GM12878 (cell line): ENCODE measurements at regions not wholly inside any gene's neighbourhood (a gene's known extent, or its start where the extent isn't known, plus 50 kb on each side); places are given as distances from the start of the nearest gene placed in this dataset.

ENCODE experiments used
- ATAC-seq: fragments of 200-7000 bp; cut with Tn5 transposase; 3 replicates; pipeline ENCODE4 v1.9.1; 2020; ENCODE audit warnings: mild to moderate bottlenecking, moderate library complexity
- BruUV-seq: library from RNA; stranded (reverse); fragments of 400-500 nt; replicated peaks from 2 replicates; lab custom pipeline; 2021; lab: Mats Ljungman, UMichigan
- CTCF ChIA-PET: fragments of 300-600 bp; sonication (Branson Sonifier 250); formaldehyde crosslinking; extraction: SDS; loops from one replicate; lab custom pipeline; 2021; ENCODE audit warnings: inconsistent platforms; lab: Yijun Ruan, JAX
- POLR2A ChIA-PET: fragments of 350-600 bp; formaldehyde crosslinking; extraction: SDS; loops from one replicate; lab custom pipeline; 2021; ENCODE audit warnings: inconsistent platforms; lab: Charles Lee
- RAD21 ChIA-PET: fragments of 300-600 bp; sonication (Branson Sonifier 250); formaldehyde crosslinking; loops from one replicate; lab custom pipeline; 2023; ENCODE audit warnings: antibody characterized with exemption; ENCODE audit not compliant: unreplicated experiment; lab: Charles Lee
- SMC1A ChIA-PET: fragments of 300-600 bp; sonication (Branson Sonifier 250); formaldehyde crosslinking; loops from one replicate; lab custom pipeline; 2023; ENCODE audit not compliant: unreplicated experiment, uncharacterized antibody; lab: Charles Lee
- DNase-seq: peaks from one replicate; pipeline ENCODE4 v3.0.0-alpha.2; 2011; ENCODE audit warnings: low read depth, low spot score
- FAIRE-seq: peaks from 3 replicates; lab custom pipeline; 2011; peaks lifted over from hg19 to GRCh38; lab: Jason Lieb, UNC
- H2AFZ ChIP-seq: 2 replicates; pipeline ENCODE4 v1.6.0; 2011; ENCODE audit warnings: low read depth, low read length, control low read depth; ENCODE audit not compliant: control insufficient read depth
- H3K27ac ChIP-seq: 2 replicates; pipeline ENCODE4 v1.5.1; 2011; ENCODE audit warnings: control low read depth; ENCODE audit not compliant: control insufficient read depth, insufficient read depth
- H3K27me3 ChIP-seq, 2 experiments: replicated peaks in 1 of 2; 2 replicates each; pipeline versions ENCODE4 v1.6.0 to v1.6.1; 2011; ENCODE audit warnings: low read length in 1 of 2; ENCODE audit not compliant: control insufficient read depth in 2 of 2, insufficient read depth in 2 of 2
- H3K36me3 ChIP-seq, 2 experiments: 2 replicates each; pipeline ENCODE4 v1.5.1; 2011; ENCODE audit warnings: low read length in 1 of 2; ENCODE audit not compliant: control insufficient read depth in 2 of 2, insufficient read depth in 2 of 2
- H3K4me1 ChIP-seq: 2 replicates; pipeline ENCODE4 v1.6.1; 2011; ENCODE audit warnings: mild to moderate bottlenecking, low read length, moderate library complexity, mixed read lengths; ENCODE audit not compliant: control insufficient read depth, insufficient read depth
- H3K4me2 ChIP-seq: 2 replicates; pipeline ENCODE4 v1.6.0; 2011; ENCODE audit warnings: control low read depth; ENCODE audit not compliant: control insufficient read depth, insufficient read depth
- H3K4me3 ChIP-seq: fragments of 200-600 bp; sonication (generic); 2 replicates; pipeline ENCODE4 v1.5.1; 2016
- H3K79me2 ChIP-seq: 2 replicates; pipeline ENCODE4 v1.6.0; 2011; ENCODE audit warnings: low read length; ENCODE audit not compliant: control insufficient read depth, insufficient read depth
- H3K9ac ChIP-seq: 2 replicates; pipeline ENCODE4 v1.8.0; 2011; ENCODE audit warnings: low read length, control low read depth, mixed read lengths; ENCODE audit not compliant: control insufficient read depth, insufficient read depth
- H3K9me3 ChIP-seq: replicated peaks from 3 replicates; pipeline ENCODE4 v1.5.1; 2011; ENCODE audit warnings: mild to moderate bottlenecking, low read length; ENCODE audit not compliant: control insufficient read depth, insufficient read depth
- H4K20me1 ChIP-seq: 2 replicates; pipeline ENCODE4 v1.6.0; 2011; ENCODE audit not compliant: control insufficient read depth, insufficient read depth
- CEBPB ChIP-seq, 2 experiments: fragments of 150-350 bp in 1 of 2; IDR thresholded peaks; 2 replicates each; pipeline ENCODE4 v1.6.1; 2012 to 2014; ENCODE audit warnings: low read depth in 2 of 2, low read length in 2 of 2, borderline replicate concordance in 1 of 2, inconsistent platforms in 1 of 2
- CHD2 ChIP-seq: IDR thresholded peaks from 2 replicates; pipeline ENCODE4 v1.6.1; 2011; ENCODE audit warnings: low read depth, low read length, improper control_type of control experiment, borderline replicate concordance
- DPF2 ChIP-seq: fragments of 450-650 bp; IDR thresholded peaks from 2 replicates; pipeline ENCODE4 v1.6.1; 2017; ENCODE audit warnings: mild to moderate bottlenecking
- JUNB ChIP-seq: IDR thresholded peaks from 2 replicates; pipeline ENCODE4 v1.6.1; 2016; ENCODE audit warnings: antibody characterized with exemption, mild to moderate bottlenecking
- MYB ChIP-seq: fragments of 150-350 bp; IDR thresholded peaks from 2 replicates; pipeline ENCODE4 v1.6.1; 2014; ENCODE audit warnings: mild to moderate bottlenecking, low read depth, low read length, borderline replicate concordance
- NR2C2 ChIP-seq: IDR thresholded peaks from 2 replicates; pipeline ENCODE4 v1.6.1; 2011; ENCODE audit warnings: borderline replicate concordance, low read depth; ENCODE audit not compliant: control insufficient read depth, insufficient read length
- STAT3 ChIP-seq: IDR thresholded peaks from 2 replicates; pipeline ENCODE4 v1.6.1; 2011; ENCODE audit warnings: low read depth, low read length, improper control_type of control experiment
- TCF3 ChIP-seq: IDR thresholded peaks from 2 replicates; pipeline ENCODE4 v1.6.1; 2012; ENCODE audit warnings: low read depth, mild to moderate bottlenecking, low read length, borderline replicate concordance; ENCODE audit not compliant: insufficient read depth
- TCF7 ChIP-seq: IDR thresholded peaks from 2 replicates; pipeline ENCODE4 v1.6.1; 2014; ENCODE audit warnings: antibody characterized with exemption, borderline replicate concordance
- ZNF217 ChIP-seq: fragments of 450-650 bp; IDR thresholded peaks from 2 replicates; pipeline ENCODE4 v1.6.1; 2017; ENCODE audit warnings: antibody characterized with exemption, mild to moderate bottlenecking
- WGBS: methylation state at CpG from one replicate; pipeline ENCODE4 v1.1.6; 2016; ENCODE audit warnings: low lambda C conversion rate; ENCODE audit not compliant: insufficient replicate concordance, insufficient coverage; ENCODE audit errors: missing lambda C conversion rate; 5-methylcytosine and 5-hydroxymethylcytosine counted together
- in situ Hi-C: fragments of 300-500 bp; cut with MboI; formaldehyde crosslinking; loops from 9 replicates; pipeline ENCODE4 v1.14.3; 2018; ENCODE audit warnings: mixed read lengths
- intact Hi-C: fragments of 100-400 bp; cut with micrococcal nuclease; formaldehyde crosslinking; loops from one replicate; pipeline ENCODE4 v1.14.2; 2022; ENCODE audit not compliant: unreplicated experiment
- TF ChIP-seq, protein P1 (sequence below): IDR thresholded peaks from 2 replicates; pipeline ENCODE4 v1.6.1; 2012; ENCODE audit warnings: mild to moderate bottlenecking, low read depth, low read length
- TF ChIP-seq, protein P2 (sequence below): fragments of 450-650 bp; formaldehyde crosslinking; IDR thresholded peaks from 2 replicates; pipeline ENCODE4 v1.4.0; 2022; ENCODE audit warnings: mild to moderate bottlenecking, moderate library complexity
- TF ChIP-seq, protein P3 (sequence below): fragments of 450-650 bp; IDR thresholded peaks from 2 replicates; pipeline ENCODE4 v1.6.1; 2018; ENCODE audit warnings: mild to moderate bottlenecking, low read depth, moderate library complexity; ENCODE audit not compliant: partially characterized antibody
- TF ChIP-seq, protein P4 (sequence below): IDR thresholded peaks from 2 replicates; pipeline ENCODE4 v1.6.1; 2012; ENCODE audit warnings: low read depth, low read length, improper control_type of control experiment

DNA sequence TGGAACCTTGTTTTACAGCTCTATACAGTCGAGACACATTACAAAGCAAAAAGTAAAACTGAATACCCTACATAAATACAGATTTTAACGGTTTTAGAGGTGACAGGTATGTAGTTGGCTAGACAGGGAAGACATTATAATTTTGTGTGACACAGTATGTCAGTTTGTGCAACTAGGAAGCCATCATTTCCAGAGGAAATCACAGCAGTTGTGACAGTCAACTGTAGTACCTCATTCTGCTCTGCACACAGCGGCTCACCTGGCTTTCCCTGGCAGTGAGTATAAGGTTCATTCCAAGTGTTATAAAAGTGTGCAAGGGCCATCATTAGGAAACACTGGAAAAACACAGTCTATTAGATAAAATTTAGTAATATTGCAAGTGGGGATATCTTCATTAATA is 501.6 kb upstream of the PHF14 start (continued):
- TF ChIP-seq NR2C2 (no peak), CEBPB (IDR thresholded peaks at IDR 0.05; ENCODE audit: borderline replicate concordance in 1 of 2, low read depth in 2 of 2, low read length in 2 of 2) (no peak)

DNA sequence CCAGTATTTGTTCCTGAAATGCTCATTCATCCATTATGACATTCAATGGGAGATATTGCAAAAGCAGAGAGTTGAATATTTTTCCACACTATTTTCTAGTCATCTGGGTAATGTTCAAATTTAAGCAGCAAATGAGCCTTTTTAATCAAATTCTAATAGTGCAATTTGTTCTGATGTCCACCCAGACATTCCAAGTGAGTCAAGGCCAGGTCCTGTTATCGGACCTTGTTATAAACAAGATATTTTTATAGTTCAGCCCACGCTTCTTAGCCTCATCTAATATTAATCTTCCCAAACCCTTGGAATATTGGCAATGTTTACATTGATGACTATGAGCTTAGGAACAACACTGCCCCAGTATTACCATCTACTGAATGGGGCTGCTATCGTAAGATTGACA is 500.1 kb upstream of the PHF14 start:
- RAD21 ChIA-PET = no interaction called here
- CTCF ChIA-PET = no interaction called here
- BruUV-seq = no TSS peak
- TF ChIP-seq STAT3 = no peak
- TF ChIP-seq, protein P1, sequence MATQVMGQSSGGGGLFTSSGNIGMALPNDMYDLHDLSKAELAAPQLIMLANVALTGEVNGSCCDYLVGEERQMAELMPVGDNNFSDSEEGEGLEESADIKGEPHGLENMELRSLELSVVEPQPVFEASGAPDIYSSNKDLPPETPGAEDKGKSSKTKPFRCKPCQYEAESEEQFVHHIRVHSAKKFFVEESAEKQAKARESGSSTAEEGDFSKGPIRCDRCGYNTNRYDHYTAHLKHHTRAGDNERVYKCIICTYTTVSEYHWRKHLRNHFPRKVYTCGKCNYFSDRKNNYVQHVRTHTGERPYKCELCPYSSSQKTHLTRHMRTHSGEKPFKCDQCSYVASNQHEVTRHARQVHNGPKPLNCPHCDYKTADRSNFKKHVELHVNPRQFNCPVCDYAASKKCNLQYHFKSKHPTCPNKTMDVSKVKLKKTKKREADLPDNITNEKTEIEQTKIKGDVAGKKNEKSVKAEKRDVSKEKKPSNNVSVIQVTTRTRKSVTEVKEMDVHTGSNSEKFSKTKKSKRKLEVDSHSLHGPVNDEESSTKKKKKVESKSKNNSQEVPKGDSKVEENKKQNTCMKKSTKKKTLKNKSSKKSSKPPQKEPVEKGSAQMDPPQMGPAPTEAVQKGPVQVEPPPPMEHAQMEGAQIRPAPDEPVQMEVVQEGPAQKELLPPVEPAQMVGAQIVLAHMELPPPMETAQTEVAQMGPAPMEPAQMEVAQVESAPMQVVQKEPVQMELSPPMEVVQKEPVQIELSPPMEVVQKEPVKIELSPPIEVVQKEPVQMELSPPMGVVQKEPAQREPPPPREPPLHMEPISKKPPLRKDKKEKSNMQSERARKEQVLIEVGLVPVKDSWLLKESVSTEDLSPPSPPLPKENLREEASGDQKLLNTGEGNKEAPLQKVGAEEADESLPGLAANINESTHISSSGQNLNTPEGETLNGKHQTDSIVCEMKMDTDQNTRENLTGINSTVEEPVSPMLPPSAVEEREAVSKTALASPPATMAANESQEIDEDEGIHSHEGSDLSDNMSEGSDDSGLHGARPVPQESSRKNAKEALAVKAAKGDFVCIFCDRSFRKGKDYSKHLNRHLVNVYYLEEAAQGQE = no peak
- TF ChIP-seq CHD2 = no peak
- TF ChIP-seq, protein P2, sequence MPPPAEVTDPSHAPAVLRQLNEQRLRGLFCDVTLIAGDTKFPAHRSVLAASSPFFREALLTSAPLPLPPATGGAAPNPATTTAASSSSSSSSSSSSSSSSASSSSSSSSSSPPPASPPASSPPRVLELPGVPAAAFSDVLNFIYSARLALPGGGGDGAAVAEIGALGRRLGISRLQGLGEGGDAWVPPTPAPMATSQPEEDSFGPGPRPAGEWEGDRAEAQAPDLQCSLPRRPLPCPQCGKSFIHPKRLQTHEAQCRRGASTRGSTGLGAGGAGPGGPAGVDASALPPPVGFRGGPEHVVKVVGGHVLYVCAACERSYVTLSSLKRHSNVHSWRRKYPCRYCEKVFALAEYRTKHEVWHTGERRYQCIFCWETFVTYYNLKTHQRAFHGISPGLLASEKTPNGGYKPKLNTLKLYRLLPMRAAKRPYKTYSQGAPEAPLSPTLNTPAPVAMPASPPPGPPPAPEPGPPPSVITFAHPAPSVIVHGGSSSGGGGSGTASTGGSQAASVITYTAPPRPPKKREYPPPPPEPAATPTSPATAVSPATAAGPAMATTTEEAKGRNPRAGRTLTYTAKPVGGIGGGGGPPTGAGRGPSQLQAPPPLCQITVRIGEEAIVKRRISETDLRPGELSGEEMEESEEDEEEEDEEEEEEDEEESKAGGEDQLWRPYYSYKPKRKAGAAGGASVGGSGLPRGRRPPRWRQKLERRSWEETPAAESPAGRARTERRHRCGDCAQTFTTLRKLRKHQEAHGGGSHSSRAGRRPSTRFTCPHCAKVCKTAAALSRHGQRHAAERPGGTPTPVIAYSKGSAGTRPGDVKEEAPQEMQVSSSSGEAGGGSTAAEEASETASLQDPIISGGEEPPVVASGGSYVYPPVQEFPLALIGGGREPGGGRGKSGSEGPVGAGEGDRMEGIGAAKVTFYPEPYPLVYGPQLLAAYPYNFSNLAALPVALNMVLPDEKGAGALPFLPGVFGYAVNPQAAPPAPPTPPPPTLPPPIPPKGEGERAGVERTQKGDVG (CRISPR knock-in tag) = no peak
- TF ChIP-seq, protein P3, sequence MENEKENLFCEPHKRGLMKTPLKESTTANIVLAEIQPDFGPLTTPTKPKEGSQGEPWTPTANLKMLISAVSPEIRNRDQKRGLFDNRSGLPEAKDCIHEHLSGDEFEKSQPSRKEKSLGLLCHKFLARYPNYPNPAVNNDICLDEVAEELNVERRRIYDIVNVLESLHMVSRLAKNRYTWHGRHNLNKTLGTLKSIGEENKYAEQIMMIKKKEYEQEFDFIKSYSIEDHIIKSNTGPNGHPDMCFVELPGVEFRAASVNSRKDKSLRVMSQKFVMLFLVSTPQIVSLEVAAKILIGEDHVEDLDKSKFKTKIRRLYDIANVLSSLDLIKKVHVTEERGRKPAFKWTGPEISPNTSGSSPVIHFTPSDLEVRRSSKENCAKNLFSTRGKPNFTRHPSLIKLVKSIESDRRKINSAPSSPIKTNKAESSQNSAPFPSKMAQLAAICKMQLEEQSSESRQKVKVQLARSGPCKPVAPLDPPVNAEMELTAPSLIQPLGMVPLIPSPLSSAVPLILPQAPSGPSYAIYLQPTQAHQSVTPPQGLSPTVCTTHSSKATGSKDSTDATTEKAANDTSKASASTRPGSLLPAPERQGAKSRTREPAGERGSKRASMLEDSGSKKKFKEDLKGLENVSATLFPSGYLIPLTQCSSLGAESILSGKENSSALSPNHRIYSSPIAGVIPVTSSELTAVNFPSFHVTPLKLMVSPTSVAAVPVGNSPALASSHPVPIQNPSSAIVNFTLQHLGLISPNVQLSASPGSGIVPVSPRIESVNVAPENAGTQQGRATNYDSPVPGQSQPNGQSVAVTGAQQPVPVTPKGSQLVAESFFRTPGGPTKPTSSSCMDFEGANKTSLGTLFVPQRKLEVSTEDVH = no peak
- TF ChIP-seq ZNF217 = no peak
- no peak for TF ChIP-seq TCF3
- TF ChIP-seq MYB = no peak
- TF ChIP-seq DPF2 = no peak
- TF ChIP-seq, protein P4, sequence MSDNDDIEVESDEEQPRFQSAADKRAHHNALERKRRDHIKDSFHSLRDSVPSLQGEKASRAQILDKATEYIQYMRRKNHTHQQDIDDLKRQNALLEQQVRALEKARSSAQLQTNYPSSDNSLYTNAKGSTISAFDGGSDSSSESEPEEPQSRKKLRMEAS = no peak
- no peak for TF ChIP-seq TCF7
- no peak for TF ChIP-seq JUNB

More for the DNA sequence above, 500.1 kb upstream of the PHF14 start:
- FAIRE-seq = no peak
- Histone ChIP-seq H3K36me3 (no peaks in the 10 kb centered on the region), H3K4me2 (no peak overlapping the region), H3K27ac (no peak overlapping the region), H3K9ac (no peak overlapping the region), H3K9me3 (no peaks in the 10 kb centered on the region), H2AFZ (no peak overlapping the region), H3K4me1 (no peaks in the 10 kb centered on the region), H3K27me3 (no peaks in the 10 kb centered on the region), H3K4me3 (no peak overlapping the region), H4K20me1 (no peaks in the 10 kb centered on the region), H3K79me2 (no peaks in the 10 kb centered on the region)
- no peak for DNase-seq
- intact Hi-C loops (no loop called here), in situ Hi-C loops (no loop called here)
- POLR2A ChIA-PET = no interaction called here
- SMC1A ChIA-PET = no interaction called here
- ATAC-seq = no peak
- 32% methylated on average over 3 of the region's 3 CpGs for WGBS
